ENCODE measurements at regions not wholly inside any gene's neighbourhood (a gene's known extent, or its start where the extent isn't known, plus 50 kb on each side); places are given as distances from the start of the nearest gene placed in this dataset.

GRCh38 chr3:27589795-27590194, 105.6 kb upstream of the SLC4A7 start:
- TF ChIP-seq EZH2 (IDR thresholded peaks at IDR 0.05) (no peak), POLR2AphosphoS5 (IDR thresholded peaks at IDR 0.05; ENCODE audit: borderline replicate concordance, low read depth, low read length) (no peak)

Data from SK-N-MC (cell line).